ENCODE measurements at regions not wholly inside any gene's neighbourhood (a gene's known extent, or its start where the extent isn't known, plus 50 kb on each side); places are given as distances from the start of the nearest gene placed in this dataset.

DNA sequence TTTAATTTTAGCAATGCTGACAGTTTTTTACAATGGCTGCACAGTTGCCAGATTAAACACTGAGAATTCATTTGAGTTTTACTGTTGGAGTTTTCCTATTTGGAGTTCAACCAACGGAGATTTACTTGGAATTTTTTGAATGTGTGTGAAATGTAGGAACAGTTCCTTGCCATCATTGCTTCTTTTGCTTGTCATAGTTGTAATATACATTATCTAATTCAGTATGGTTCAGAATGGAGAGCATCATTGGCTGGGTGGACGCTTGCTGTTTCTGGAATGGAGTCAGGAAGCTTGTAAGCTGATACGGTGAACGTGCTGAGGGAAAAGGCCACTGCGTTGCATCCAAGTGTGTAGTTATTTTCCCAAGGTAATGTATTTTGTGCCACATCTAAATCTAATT is 404.3 kb upstream of the KLF6 start:
- TF ChIP-seq CTCF (IDR thresholded peaks at IDR 0.05; ENCODE audit: insufficient read depth, low read length, missing control alignments), result no peak
- CTCF ChIA-PET, result interaction anchor here (1.1 kb wide), 1 partner anchor 140 kb away, joined by 3 read pairs; no protein-coding TSS in a partner anchor
- no peak for DNase-seq (ENCODE audit: low read depth, low spot score)
- POLR2A ChIA-PET, result no interaction called here
- no peak overlapping the region for H3K4me3 ChIP-seq (ENCODE audit: low read depth, low read length)

DNA sequence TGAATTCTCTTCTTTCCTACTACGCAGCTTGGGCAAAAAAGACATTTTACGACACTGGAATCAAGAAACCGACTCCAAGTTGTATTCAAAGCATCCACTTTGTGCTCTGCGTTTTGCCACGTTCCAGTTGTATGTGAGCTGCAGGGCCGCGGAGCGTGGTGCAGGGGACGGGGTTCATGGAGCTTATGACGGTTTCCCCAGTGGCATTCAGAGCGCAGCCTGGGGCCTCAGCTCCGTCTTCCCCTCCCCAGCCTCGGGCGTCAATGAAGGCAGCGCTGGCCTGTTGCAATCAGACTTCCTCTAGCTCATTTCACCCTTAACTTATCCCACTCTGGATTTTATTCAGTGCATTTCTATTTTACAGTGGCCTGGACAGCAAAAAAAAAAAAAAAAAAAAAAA is 403.4 kb upstream of the KLF6 start:
- POLR2A ChIA-PET, result no interaction called here

DNA sequence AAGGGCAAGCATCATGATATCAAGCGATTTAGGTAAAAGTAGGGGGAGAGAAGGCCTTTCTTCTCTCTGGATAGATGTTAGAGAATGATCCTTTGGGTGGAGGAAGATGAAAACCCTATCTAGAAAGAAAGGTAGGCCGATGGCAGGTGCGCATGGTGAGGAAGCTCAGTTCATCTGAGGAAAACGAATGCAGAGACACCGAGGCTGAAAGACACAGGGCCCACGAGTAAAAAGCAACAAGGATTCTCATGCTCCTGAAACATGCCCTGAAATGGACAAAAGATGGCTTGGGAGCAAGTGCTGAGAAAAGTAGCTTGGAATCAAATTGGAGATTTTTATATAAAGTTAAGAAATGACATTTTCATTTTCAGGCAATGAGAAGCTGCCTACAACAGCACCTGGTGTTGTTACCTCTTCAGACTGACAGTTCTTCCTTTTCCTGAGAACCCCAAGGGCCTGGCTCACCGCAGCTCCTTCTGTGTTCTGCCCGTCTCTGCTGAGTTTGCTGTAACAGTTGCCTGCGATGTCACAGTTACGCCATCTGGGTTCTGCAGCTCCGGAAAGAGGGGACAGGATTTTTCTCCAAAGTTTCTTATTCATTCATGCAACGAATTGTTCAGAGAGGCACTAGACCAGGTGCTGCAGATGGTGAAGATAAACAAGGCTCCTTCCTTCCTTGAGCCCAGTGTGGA is 402.0 kb upstream of the KLF6 start:
- ChIA-PET CTCF (no interaction called here), POLR2A (no interaction called here)
- H3K4me3 ChIP-seq (ENCODE audit: low read depth, low read length), result no peak overlapping the region
- no peak for DNase-seq (ENCODE audit: low read depth, low spot score)
- no peak for TF ChIP-seq CTCF (IDR thresholded peaks at IDR 0.05; ENCODE audit: insufficient read depth, low read length, missing control alignments)

More for the DNA sequence above, 403.4 kb upstream of the KLF6 start:
- CTCF ChIA-PET, result no interaction called here
- no peak overlapping the region for H3K4me3 ChIP-seq (ENCODE audit: low read depth, low read length)
- no peak for TF ChIP-seq CTCF (IDR thresholded peaks at IDR 0.05; ENCODE audit: insufficient read depth, low read length, missing control alignments)
- no peak for DNase-seq (ENCODE audit: low read depth, low spot score)

DNA sequence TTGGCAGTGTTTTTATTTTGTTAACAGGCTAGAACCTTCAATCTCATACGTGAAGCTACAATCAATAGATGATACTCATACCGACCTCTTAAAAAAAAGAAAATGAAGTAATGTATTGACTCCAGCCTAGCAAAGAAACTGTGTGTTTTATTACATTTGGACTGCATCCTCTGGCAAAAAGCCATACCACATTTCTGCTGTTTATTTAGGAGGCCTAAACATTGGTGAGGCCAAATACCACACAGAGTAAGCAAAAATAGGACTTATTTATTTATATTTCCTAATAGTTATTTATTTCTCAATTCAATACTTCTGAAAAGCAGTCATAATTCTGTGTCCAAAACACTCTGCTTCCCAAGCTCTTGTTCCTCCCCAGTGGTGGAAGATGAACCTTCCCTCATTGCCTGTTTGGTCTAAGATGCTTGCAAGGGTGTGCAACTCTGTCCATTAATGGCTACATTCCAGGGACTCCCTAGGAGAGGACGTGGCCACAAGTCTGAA is 398.8 kb upstream of the KLF6 start:
- no peak for DNase-seq (ENCODE audit: low read depth, low spot score)
- POLR2A ChIA-PET, result no interaction called here
- CTCF ChIA-PET, result no interaction called here
- H3K4me3 ChIP-seq (ENCODE audit: low read depth, low read length), result no peak overlapping the region
- no peak for TF ChIP-seq CTCF (IDR thresholded peaks at IDR 0.05; ENCODE audit: insufficient read depth, low read length, missing control alignments)

DNA sequence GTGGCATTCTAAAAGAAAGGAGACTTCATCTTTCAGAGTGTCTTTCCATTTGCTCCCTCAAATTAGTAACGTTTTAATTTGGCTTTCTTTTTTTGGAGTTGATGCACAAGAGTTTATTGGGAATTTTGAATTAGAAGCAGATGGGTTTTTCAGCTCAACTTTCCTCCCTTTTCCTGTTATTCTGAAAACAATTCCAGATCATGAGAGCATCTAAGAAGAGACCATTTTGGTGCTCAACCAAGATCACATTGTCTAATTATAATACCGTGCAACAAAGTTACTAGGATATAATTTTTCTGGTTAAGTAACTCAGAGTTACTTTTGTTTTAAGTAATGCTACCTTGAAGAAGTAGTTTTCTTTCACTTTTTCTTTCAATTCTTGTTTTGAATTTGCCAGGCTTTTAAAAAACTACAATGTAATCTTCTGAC is 396.6 kb upstream of the KLF6 start:
- no peak for TF ChIP-seq CTCF (IDR thresholded peaks at IDR 0.05; ENCODE audit: insufficient read depth, low read length, missing control alignments)
- CTCF ChIA-PET, result interaction anchor here (1.0 kb wide), 1 partner anchor 12 kb away, joined by 3 read pairs; no protein-coding TSS in a partner anchor
- POLR2A ChIA-PET, result no interaction called here
- no peak for DNase-seq (ENCODE audit: low read depth, low spot score)
- no peak overlapping the region for H3K4me3 ChIP-seq (ENCODE audit: low read depth, low read length)

- ChIA-PET POLR2A (no interaction called here), CTCF (interaction anchor here (1.0 kb wide), 1 partner anchor 13 kb away, joined by 3 read pairs; no protein-coding TSS in a partner anchor)
- DNase-seq (ENCODE audit: low read depth, low spot score), result no peak
- no peak overlapping the region for H3K4me3 ChIP-seq (ENCODE audit: low read depth, low read length)
- TF ChIP-seq CTCF (IDR thresholded peaks at IDR 0.05; ENCODE audit: insufficient read depth, low read length, missing control alignments), result no peak
Measured at GRCh38 chr10:4181081-4181480, 396.1 kb upstream of the KLF6 start.

Measured in AG04449 (cell line).